ENCODE measurements at regions not wholly inside any gene's neighbourhood (a gene's known extent, or its start where the extent isn't known, plus 50 kb on each side); places are given as distances from the start of the nearest gene placed in this dataset.

GRCh38 chr4:96543346-96543745, 703.5 kb downstream of the PDHA2 start:
- no peak for DNase-seq (ENCODE audit: low read depth)
- no peak overlapping the region for H3K4me3 ChIP-seq (ENCODE audit: low read depth, low read length)
- TF ChIP-seq CTCF (IDR thresholded peaks at IDR 0.05; ENCODE audit: insufficient read depth, low read depth, low read length, missing control alignments): no peak

- no peak for DNase-seq (ENCODE audit: low read depth)
- H3K4me3 ChIP-seq (ENCODE audit: low read depth, low read length): no peak overlapping the region
- no peak for TF ChIP-seq CTCF (IDR thresholded peaks at IDR 0.05; ENCODE audit: insufficient read depth, low read depth, low read length, missing control alignments)
Measured at GRCh38 chr4:96558466-96558865, 718.6 kb downstream of the PDHA2 start.

- TF ChIP-seq CTCF (IDR thresholded peaks at IDR 0.05; ENCODE audit: insufficient read depth, low read depth, low read length, missing control alignments): no peak
- no peak overlapping the region for H3K4me3 ChIP-seq (ENCODE audit: low read depth, low read length)
- DNase-seq (ENCODE audit: low read depth): no peak
Measured at GRCh38 chr4:96566755-96567154, 726.9 kb downstream of the PDHA2 start.

GRCh38 chr4:96585304-96585703, 745.4 kb downstream of the PDHA2 start:
- no peak for TF ChIP-seq CTCF (IDR thresholded peaks at IDR 0.05; ENCODE audit: insufficient read depth, low read depth, low read length, missing control alignments)
- H3K4me3 ChIP-seq (ENCODE audit: low read depth, low read length): no peak overlapping the region
- no peak for DNase-seq (ENCODE audit: low read depth)

GRCh38 chr4:96593422-96593821, 753.5 kb downstream of the PDHA2 start:
- H3K4me3 ChIP-seq (ENCODE audit: low read depth, low read length): no peak overlapping the region
- DNase-seq (ENCODE audit: low read depth): no peak
- no peak for TF ChIP-seq CTCF (IDR thresholded peaks at IDR 0.05; ENCODE audit: insufficient read depth, low read depth, low read length, missing control alignments)

- H3K4me3 ChIP-seq (ENCODE audit: low read depth, low read length): no peak overlapping the region
- no peak for DNase-seq (ENCODE audit: low read depth)
- no peak for TF ChIP-seq CTCF (IDR thresholded peaks at IDR 0.05; ENCODE audit: insufficient read depth, low read depth, low read length, missing control alignments)
Measured at GRCh38 chr4:96598465-96598864, 758.6 kb downstream of the PDHA2 start.

GRCh38 chr4:96599752-96600151, 759.9 kb downstream of the PDHA2 start:
- H3K4me3 ChIP-seq (ENCODE audit: low read depth, low read length): no peak overlapping the region
- DNase-seq (ENCODE audit: low read depth): no peak
- TF ChIP-seq CTCF (IDR thresholded peaks at IDR 0.05; ENCODE audit: insufficient read depth, low read depth, low read length, missing control alignments): no peak
